Fibroblast of skin of right quadriceps (primary cell): ENCODE measurements at regions not wholly inside any gene's neighbourhood (a gene's known extent, or its start where the extent isn't known, plus 50 kb on each side); places are given as distances from the start of the nearest gene placed in this dataset.

Experiments
- DNase-seq: peaks from one replicate; pipeline ENCODE4 v3.0.0-alpha.2; 2013

- peak; percentile 95 for DNase-seq
These were observed 336.8 kb upstream of the IGFBP3 start for GRCh38 chr7:46257761-46258448.

- peak; percentile 22 for DNase-seq
These were observed 336.0 kb upstream of the IGFBP3 start for GRCh38 chr7:46256870-46257661.

- DNase-seq: no peak
These were observed 332.4 kb upstream of the IGFBP3 start for GRCh38 chr7:46253520-46253919.

GRCh38 chr7:46247664-46248063 is 326.6 kb upstream of the IGFBP3 start:
- no peak for DNase-seq

- no peak for DNase-seq
These were observed 324.6 kb upstream of the IGFBP3 start for GRCh38 chr7:46245586-46246111.

GRCh38 chr7:46244757-46245156 is 323.7 kb upstream of the IGFBP3 start:
- peak; percentile 62 for DNase-seq

- no peak for DNase-seq
These were observed 322.3 kb upstream of the IGFBP3 start for GRCh38 chr7:46243406-46243805.

- DNase-seq: no peak
These were observed 318.8 kb upstream of the IGFBP3 start for GRCh38 chr7:46239846-46240245.

- DNase-seq: no peak
These were observed 316.4 kb upstream of the IGFBP3 start for GRCh38 chr7:46237466-46237865.

GRCh38 chr7:46233585-46234329 is 312.7 kb upstream of the IGFBP3 start:
- peak; percentile 39 for DNase-seq

- peak; percentile 61 for DNase-seq
These were observed 309.9 kb upstream of the IGFBP3 start for GRCh38 chr7:46230990-46231305.

GRCh38 chr7:46230298-46230989 is 309.4 kb upstream of the IGFBP3 start:
- no peak for DNase-seq

- peak; percentile 89 for DNase-seq
These were observed 308.3 kb upstream of the IGFBP3 start for GRCh38 chr7:46229409-46229808.

- DNase-seq: no peak
These were observed 305.8 kb upstream of the IGFBP3 start for GRCh38 chr7:46226860-46227259.

GRCh38 chr7:46224363-46224762 is 303.3 kb upstream of the IGFBP3 start:
- no peak for DNase-seq

- peak; percentile 69 for DNase-seq
These were observed 299.1 kb upstream of the IGFBP3 start for GRCh38 chr7:46220066-46220630.

GRCh38 chr7:46218461-46219200 is 297.6 kb upstream of the IGFBP3 start:
- no peak for DNase-seq

GRCh38 chr7:46215987-46216567 is 295.0 kb upstream of the IGFBP3 start:
- DNase-seq: no peak

- no peak for DNase-seq
These were observed 293.5 kb upstream of the IGFBP3 start for GRCh38 chr7:46214526-46214925.

- DNase-seq: no peak
These were observed 292.1 kb upstream of the IGFBP3 start for GRCh38 chr7:46213154-46213537.

GRCh38 chr7:46212425-46213153 is 291.5 kb upstream of the IGFBP3 start:
- no peak for DNase-seq
